IMR-90 (cell line): ENCODE measurements at regions not wholly inside any gene's neighbourhood (a gene's known extent, or its start where the extent isn't known, plus 50 kb on each side); places are given as distances from the start of the nearest gene placed in this dataset.
A peak's percentile ranks its signal among the peaks of the same experiment; 100 is the strongest.

Experiments used
- ATAC-seq: fragments of 200-7000 bp; cut with Tn5 transposase; 2 replicates; pipeline ENCODE4 v1.9.1; 2020; ENCODE audit warnings: low read depth, mild to moderate bottlenecking, moderate library complexity
- BruUV-seq: library from RNA; stranded (reverse); fragments of 400-500 nt; replicated peaks from 2 replicates; lab custom pipeline; 2021; lab: Mats Ljungman, UMichigan
- CTCF ChIA-PET: fragments of 300-600 bp; formaldehyde crosslinking; extraction: SDS; loops from one replicate; lab custom pipeline; 2021; ENCODE audit warnings: antibody characterized with exemption; lab: Yijun Ruan, JAX
- POLR2A ChIA-PET: fragments of 300-600 bp; sonication (Branson Sonifier 250); formaldehyde crosslinking; loops from one replicate; lab custom pipeline; 2022; ENCODE audit warnings: antibody characterized with exemption; ENCODE audit not compliant: unreplicated experiment; lab: Charles Lee
- DNase-seq: peaks from one replicate; pipeline ENCODE4 v3.0.0; 2013
- H2AFZ ChIP-seq: replicated peaks from 2 replicates; pipeline ENCODE3; 2013; ENCODE audit warnings: low read length, mild to moderate bottlenecking; ENCODE audit not compliant: poor library complexity
- H2AK5ac ChIP-seq: 2 replicates; pipeline ENCODE4 v1.6.1; 2013; ENCODE audit warnings: low read depth, low read length, inconsistent platforms
- H2AK9ac ChIP-seq: replicated peaks from 2 replicates; pipeline ENCODE3; 2013; ENCODE audit warnings: mild to moderate bottlenecking, low read depth, low read length, moderate library complexity; ENCODE audit not compliant: poor library complexity
- H2BK120ac ChIP-seq: 2 replicates; pipeline ENCODE4 v1.6.1; 2013; ENCODE audit warnings: low read depth, low read length, inconsistent platforms
- H2BK15ac ChIP-seq: 3 replicates; pipeline ENCODE4 v1.6.1; 2013; ENCODE audit warnings: low read depth, low read length, inconsistent platforms
- H2BK20ac ChIP-seq: 2 replicates; pipeline ENCODE4 v1.6.1; 2013; ENCODE audit warnings: low read depth, mild to moderate bottlenecking, inconsistent platforms, low read length, moderate library complexity
- H2BK5ac ChIP-seq: 2 replicates; pipeline ENCODE4 v1.6.1; 2013; ENCODE audit warnings: mild to moderate bottlenecking, low read depth, low read length, inconsistent platforms; ENCODE audit not compliant: poor library complexity, severe bottlenecking
- H3K14ac ChIP-seq: replicated peaks from 2 replicates; pipeline ENCODE4 v1.6.1; 2013; ENCODE audit warnings: low read depth, low read length, inconsistent platforms
- H3K18ac ChIP-seq: 2 replicates; pipeline ENCODE4 v1.6.1; 2013; ENCODE audit warnings: low read depth, low read length, control low read depth
- H3K23ac ChIP-seq: 2 replicates; pipeline ENCODE4 v1.6.1; 2013; ENCODE audit warnings: low read depth, low read length, inconsistent platforms
- H3K27ac ChIP-seq: 2 replicates; pipeline ENCODE4 v1.5.1; 2013; ENCODE audit warnings: mild to moderate bottlenecking, control low read depth, low read length; ENCODE audit not compliant: insufficient read depth
- H3K27me3 ChIP-seq: 2 replicates; pipeline ENCODE4 v1.6.1; 2013; ENCODE audit warnings: low read length; ENCODE audit not compliant: control insufficient read depth, insufficient read depth
- H3K36me3 ChIP-seq: 2 replicates; pipeline ENCODE4 v1.6.1; 2013; ENCODE audit warnings: low read length, mixed read lengths; ENCODE audit not compliant: control insufficient read depth, insufficient read depth
- H3K4ac ChIP-seq: 2 replicates; pipeline ENCODE4 v1.6.1; 2013; ENCODE audit warnings: low read depth, low read length, inconsistent platforms
- H3K4me1 ChIP-seq: 2 replicates; pipeline ENCODE4 v1.6.1; 2013; ENCODE audit warnings: low read length, mixed read lengths; ENCODE audit not compliant: control insufficient read depth, insufficient read depth
- H3K4me2 ChIP-seq: 2 replicates; pipeline ENCODE4 v1.6.1; 2013; ENCODE audit warnings: low read depth, mild to moderate bottlenecking, control low read depth, low read length, moderate library complexity
- H3K4me3 ChIP-seq: 2 replicates; pipeline ENCODE4 v1.5.1; 2013; ENCODE audit warnings: low read depth, mild to moderate bottlenecking, control low read depth, low read length, moderate library complexity; ENCODE audit not compliant: insufficient read depth
- H3K56ac ChIP-seq: 2 replicates; pipeline ENCODE4 v1.6.1; 2013; ENCODE audit warnings: low read length, inconsistent platforms; ENCODE audit not compliant: insufficient read depth; ENCODE audit errors: extremely low read depth
- H3K79me1 ChIP-seq, 2 experiments: 2 replicates each; pipeline ENCODE4 v1.6.1; 2013; ENCODE audit warnings: low read length in 2 of 2, inconsistent platforms in 1 of 2, low read depth in 1 of 2
- H3K9ac ChIP-seq: 2 replicates; pipeline ENCODE4 v1.6.1; 2013; ENCODE audit warnings: low read depth, low read length, control low read depth
- H3K9me1 ChIP-seq: 2 replicates; pipeline ENCODE4 v1.6.1; 2013; ENCODE audit warnings: low read length, inconsistent platforms; ENCODE audit not compliant: insufficient read depth
- H3K9me3 ChIP-seq: 2 replicates; pipeline ENCODE4 v1.6.1; 2013; ENCODE audit warnings: low read length; ENCODE audit not compliant: control insufficient read depth, insufficient read depth
- H4K20me1 ChIP-seq: 2 replicates; pipeline ENCODE4 v1.6.1; 2013; ENCODE audit warnings: low read length, inconsistent platforms; ENCODE audit not compliant: insufficient read depth
- H4K5ac ChIP-seq: 2 replicates; pipeline ENCODE4 v1.6.1; 2013; ENCODE audit warnings: mild to moderate bottlenecking, low read depth, low read length, control low read depth
- H4K8ac ChIP-seq, 2 experiments: 2 replicates each; pipeline ENCODE4 v1.6.1; 2013; ENCODE audit warnings: low read depth in 2 of 2, low read length in 2 of 2, control low read depth in 1 of 2, inconsistent platforms in 1 of 2
- H4K91ac ChIP-seq: 2 replicates; pipeline ENCODE4 v1.6.1; 2013; ENCODE audit warnings: low read depth, low read length, inconsistent platforms; ENCODE audit not compliant: insufficient read depth
- BHLHE40 ChIP-seq: fragments of 150-350 bp; IDR thresholded peaks from 2 replicates; pipeline ENCODE4 v1.6.1; 2016; ENCODE audit warnings: mild to moderate bottlenecking, low read depth, low read length
- CEBPB ChIP-seq: IDR thresholded peaks from 2 replicates; pipeline ENCODE4 v1.6.1; 2012; ENCODE audit warnings: low read depth, low read length, improper control_type of control experiment
- CHD1 ChIP-seq: IDR thresholded peaks from 2 replicates; pipeline ENCODE4 v1.6.1; 2012; ENCODE audit warnings: low read depth, low read length, improper control_type of control experiment
- CTCF ChIP-seq: conservative IDR thresholded peaks from 2 replicates; pipeline ENCODE4 v1.5.1; 2012; ENCODE audit warnings: mild to moderate bottlenecking, low read depth, low read length, improper control_type of control experiment
- ELK1 ChIP-seq: fragments of 150-350 bp; IDR thresholded peaks from 2 replicates; pipeline ENCODE4 v1.6.1; 2016; ENCODE audit warnings: low read depth, mild to moderate bottlenecking, low read length, moderate library complexity, borderline replicate concordance
- FOS ChIP-seq: fragments of 150-350 bp; IDR thresholded peaks from 2 replicates; pipeline ENCODE4 v1.6.1; 2016; ENCODE audit warnings: low read depth, low read length
- MAFK ChIP-seq: IDR thresholded peaks from 2 replicates; pipeline ENCODE4 v1.6.1; 2012; ENCODE audit warnings: low read depth, low read length, improper control_type of control experiment
- MAZ ChIP-seq: IDR thresholded peaks from 2 replicates; pipeline ENCODE4 v1.6.1; 2012; ENCODE audit warnings: low read depth, mild to moderate bottlenecking, low read length, improper control_type of control experiment, moderate library complexity, borderline replicate concordance
- MXI1 ChIP-seq: IDR thresholded peaks from 2 replicates; pipeline ENCODE4 v1.6.1; 2012; ENCODE audit warnings: low read depth, mild to moderate bottlenecking, low read length, moderate library complexity, borderline replicate concordance
- NFE2L2 ChIP-seq: fragments of 150-350 bp; IDR thresholded peaks from 2 replicates; pipeline ENCODE4 v1.6.1; 2016; ENCODE audit warnings: low read depth, mild to moderate bottlenecking, low read length
- POLR2A ChIP-seq: IDR thresholded peaks from 2 replicates; pipeline ENCODE4 v1.6.1; 2012; ENCODE audit warnings: mild to moderate bottlenecking, low read depth, low read length
- RAD21 ChIP-seq: IDR thresholded peaks from 2 replicates; pipeline ENCODE4 v1.6.1; 2012; ENCODE audit warnings: low read length, improper control_type of control experiment
- RCOR1 ChIP-seq: IDR thresholded peaks from 2 replicates; pipeline ENCODE4 v1.6.1; 2012; ENCODE audit warnings: mild to moderate bottlenecking, low read length, improper control_type of control experiment; ENCODE audit not compliant: insufficient replicate concordance
- RFX5 ChIP-seq: IDR thresholded peaks from 2 replicates; pipeline ENCODE4 v1.8.0; 2012; ENCODE audit warnings: low read depth, mild to moderate bottlenecking, low read length, moderate library complexity
- SMC3 ChIP-seq: fragments of 150-350 bp; IDR thresholded peaks from 2 replicates; pipeline ENCODE4 v1.6.1; 2016; ENCODE audit warnings: low read depth, mild to moderate bottlenecking, antibody characterized with exemption, low read length, moderate library complexity
- USF2 ChIP-seq: fragments of 150-350 bp; IDR thresholded peaks from 2 replicates; pipeline ENCODE4 v1.6.1; 2017; ENCODE audit warnings: mild to moderate bottlenecking, antibody characterized with exemption, low read length, low read depth
- WGBS, 2 experiments: methylation state at CpG; one replicate each; pipeline versions ENCODE4 v1.1.5 to v1.1.7; 2013; ENCODE audit warnings: missing lambda C conversion rate in 2 of 2; ENCODE audit not compliant: insufficient read length in 1 of 2; ENCODE audit errors: extremely low coverage in 2 of 2; 5-methylcytosine and 5-hydroxymethylcytosine counted together
- dilution Hi-C: fragments of 300-500 bp; cut with HindIII; formaldehyde crosslinking; loops from one replicate; pipeline ENCODE4 v1.14.3; 2018; ENCODE audit warnings: low sequenced_read_pairs; ENCODE audit not compliant: unreplicated experiment
- in situ Hi-C: fragments of 300-500 bp; cut with MboI; formaldehyde crosslinking; loops from 3 replicates; pipeline ENCODE4 v1.14.3; 2019; ENCODE audit warnings: low sequenced_read_pairs, inconsistent platforms, mixed read lengths
- intact Hi-C: fragments of 100-400 bp; cut with micrococcal nuclease; formaldehyde crosslinking; loops from 2 replicates; pipeline ENCODE4 v1.10.0; 2022

GRCh38 chr11:23778971-23779370 lies 717.9 kb upstream of the LUZP2 start:
- POLR2A ChIA-PET = no interaction called here
- ATAC-seq (peak; percentile 46; the same call in 1 of the 2 replicates), DNase-seq (peak; percentile 32)
- Histone ChIP-seq H2BK20ac (no peak overlapping the region), H4K20me1 (no peaks in the 10 kb centered on the region), H4K8ac (no peak overlapping the region), H3K4me3 (no peak overlapping the region), H2BK5ac (no peak overlapping the region), H2BK15ac (no peak overlapping the region), H3K27me3 (no peaks in the 10 kb centered on the region), H3K4ac (no peak overlapping the region), H3K9me3 (peaks cover 10% of the 10 kb centered on the region; the same call in 1 of the 2 replicates), H2AK5ac (no peak overlapping the region), H2AFZ (no peak overlapping the region), H3K4me1 (no peaks in the 10 kb centered on the region), H3K9ac (no peak overlapping the region), H2AK9ac (no peak overlapping the region), H3K14ac (no peak overlapping the region), H3K36me3 (no peaks in the 10 kb centered on the region), H3K23ac (no peak overlapping the region), H3K9me1 (no peaks in the 10 kb centered on the region), H3K18ac (no peak overlapping the region), H3K79me1 (no peaks in the 10 kb centered on the region), H2BK120ac (no peak overlapping the region), H3K27ac (no peak overlapping the region), H3K4me2 (no peak overlapping the region), H3K56ac (no peak overlapping the region), H4K91ac (no peak overlapping the region), H4K5ac (no peak overlapping the region)
- intact Hi-C loops (no loop called here), in situ Hi-C loops (no loop called here), dilution Hi-C loops (no loop called here)
- CTCF ChIA-PET = interaction anchor here (1.3 kb wide), 1 partner anchor 11 kb away, joined by 5 read pairs; no protein-coding TSS in a partner anchor
- no TSS peak for BruUV-seq
- WGBS, 2 experiments = no CpG with 5 or more reads among the region's 1 CpG
- TF ChIP-seq FOS = no peak
- TF ChIP-seq NFE2L2 = no peak
- no peak for TF ChIP-seq RFX5
- TF ChIP-seq CEBPB = no peak
- no peak for TF ChIP-seq RAD21
- TF ChIP-seq RCOR1 = no peak
- TF ChIP-seq BHLHE40 = no peak
- no peak for TF ChIP-seq MAZ
- TF ChIP-seq ELK1 = no peak
- no peak for TF ChIP-seq CHD1
- no peak for TF ChIP-seq MAFK
- no peak for TF ChIP-seq CTCF
- no peak for TF ChIP-seq USF2
- no peak for TF ChIP-seq SMC3
- no peak for TF ChIP-seq MXI1
- no peak for TF ChIP-seq POLR2A
